H1 (cell line): ENCODE measurements at regions not wholly inside any gene's neighbourhood (a gene's known extent, or its start where the extent isn't known, plus 50 kb on each side); places are given as distances from the start of the nearest gene placed in this dataset.

Experiments
- CTCF ChIA-PET: fragments of 300-600 bp; sonication (Branson Sonifier 250); formaldehyde crosslinking; loops from one replicate; lab custom pipeline; 2021; ENCODE audit not compliant: partially characterized antibody; lab: Charles Lee
- POLR2A ChIA-PET: fragments of 300-600 bp; sonication (Branson Sonifier 250); formaldehyde crosslinking; loops from one replicate; lab custom pipeline; 2021; ENCODE audit warnings: inconsistent platforms; ENCODE audit not compliant: partially characterized antibody; lab: Charles Lee
- DNase-seq, 2 experiments: peaks; one replicate each; pipeline versions ENCODE4 v3.0.0 to v3.0.0-alpha.2; 2010 to 2022; ENCODE audit warnings: low spot score in 2 of 2, low read depth in 1 of 2, mixed read lengths in 1 of 2
- FAIRE-seq: peaks from 2 replicates; lab custom pipeline; 2011; peaks lifted over from hg19 to GRCh38; lab: Jason Lieb, UNC
- H2AFZ ChIP-seq: 2 replicates; pipeline ENCODE4 v1.8.1; 2012; ENCODE audit warnings: low read length, inconsistent platforms
- H2AK5ac ChIP-seq: 2 replicates; pipeline ENCODE4 v1.6.1; 2013; ENCODE audit warnings: low read depth, low read length
- H2BK120ac ChIP-seq: replicated peaks from 2 replicates; pipeline ENCODE3; 2013; ENCODE audit warnings: low read depth, low read length, inconsistent platforms
- H2BK12ac ChIP-seq: 2 replicates; pipeline ENCODE4 v1.6.1; 2013; ENCODE audit warnings: low read depth, low read length
- H2BK15ac ChIP-seq: 2 replicates; pipeline ENCODE4 v1.6.1; 2013; ENCODE audit warnings: low read length
- H2BK20ac ChIP-seq: 2 replicates; pipeline ENCODE4 v1.6.1; 2013; ENCODE audit warnings: low read length
- H2BK5ac ChIP-seq: 2 replicates; pipeline ENCODE4 v1.6.1; 2013; ENCODE audit warnings: low read depth, low read length
- H3K14ac ChIP-seq: 2 replicates; pipeline ENCODE4 v1.6.1; 2013; ENCODE audit warnings: inconsistent platforms; ENCODE audit not compliant: insufficient read length
- H3K18ac ChIP-seq: 2 replicates; pipeline ENCODE4 v1.6.1; 2013; ENCODE audit warnings: low read length; ENCODE audit errors: extremely low read depth
- H3K23ac ChIP-seq: 2 replicates; pipeline ENCODE4 v1.6.1; 2013; ENCODE audit warnings: inconsistent platforms; ENCODE audit not compliant: insufficient read length
- H3K23me2 ChIP-seq: 2 replicates; pipeline ENCODE4 v1.6.1; 2013; ENCODE audit warnings: low read depth, low read length
- H3K27ac ChIP-seq: 2 replicates; pipeline ENCODE4 v1.6.1; 2011; ENCODE audit warnings: low read depth, low read length, inconsistent platforms
- H3K27me3 ChIP-seq, 4 experiments: replicated peaks in 1 of 4; 1 replicate in 1 of 4; 2 replicates in 3 of 4; pipeline versions ENCODE4 v1.6.1 to v1.8.1; 2011 to 2013; ENCODE audit warnings: low read length in 3 of 4, mild to moderate bottlenecking in 3 of 4, inconsistent platforms in 2 of 4, mixed read lengths in 2 of 4, moderate library complexity in 1 of 4; ENCODE audit not compliant: control insufficient read depth in 3 of 4, insufficient read depth in 3 of 4; ENCODE audit errors: extremely low read depth in 1 of 4
- H3K36me3 ChIP-seq, 4 experiments: 2 replicates each; pipeline versions ENCODE4 v1.6.1 to v1.8.1; 2011 to 2013; ENCODE audit warnings: mild to moderate bottlenecking in 4 of 4, low read length in 3 of 4, moderate library complexity in 2 of 4, control low read depth in 1 of 4, inconsistent platforms in 1 of 4; ENCODE audit not compliant: insufficient read depth in 4 of 4, control insufficient read depth in 2 of 4
- H3K4ac ChIP-seq: replicated peaks from 2 replicates; pipeline ENCODE3; 2013; ENCODE audit warnings: low read length, low read depth, mixed read lengths, inconsistent platforms; ENCODE audit not compliant: insufficient read length
- H3K4me1 ChIP-seq, 4 experiments: replicated peaks in 1 of 4; 1 replicate in 1 of 4; 2 replicates in 3 of 4; pipeline versions ENCODE4 v1.6.1 to v1.8.1; 2011 to 2013; ENCODE audit warnings: low read length in 3 of 4, inconsistent platforms in 2 of 4, mixed read lengths in 1 of 4; ENCODE audit not compliant: insufficient read depth in 4 of 4, control insufficient read depth in 3 of 4
- H3K4me2 ChIP-seq, 2 experiments: 2 replicates each; pipeline versions ENCODE4 v1.6.1 to v1.8.1; 2011 to 2013; ENCODE audit warnings: low read depth in 2 of 2, low read length in 2 of 2, control low read depth in 1 of 2, inconsistent platforms in 1 of 2, mild to moderate bottlenecking in 1 of 2; ENCODE audit not compliant: insufficient read depth in 1 of 2
- H3K4me3 ChIP-seq, 4 experiments: fragments of 200-600, 300-600 bp in 1 of 4; sonication (generic), shearing (Covaris generic), sonication (Bioruptor Twin) in 1 of 4; 2 replicates each; pipeline versions ENCODE4 v1.5.1 to v1.8.1; 2011 to 2016; ENCODE audit warnings: low read length in 4 of 4, low read depth in 3 of 4, control low read depth in 2 of 4, inconsistent platforms in 2 of 4, mild to moderate bottlenecking in 2 of 4, mixed read lengths in 1 of 4, moderate library complexity in 1 of 4; ENCODE audit not compliant: insufficient read depth in 2 of 4; ENCODE audit errors: extremely low read depth in 1 of 4
- H3K56ac ChIP-seq: replicated peaks from 2 replicates; pipeline ENCODE3; 2013; ENCODE audit warnings: low read depth, mild to moderate bottlenecking, mixed read lengths, low read length, inconsistent platforms; ENCODE audit not compliant: insufficient read length
- H3K79me1 ChIP-seq: 2 replicates; pipeline ENCODE4 v1.6.1; 2013; ENCODE audit warnings: low read depth, low read length, control low read depth
- H3K79me2 ChIP-seq, 2 experiments: 2 replicates each; pipeline versions ENCODE4 v1.6.1 to v1.8.1; 2012 to 2013; ENCODE audit warnings: low read length in 2 of 2, mild to moderate bottlenecking in 2 of 2, inconsistent platforms in 1 of 2; ENCODE audit not compliant: insufficient read depth in 2 of 2, control insufficient read depth in 1 of 2
- H3K9ac ChIP-seq, 4 experiments: replicated peaks in 1 of 4; 1 replicate in 1 of 4; 2 replicates in 3 of 4; pipeline versions ENCODE4 v1.6.1 to v1.8.1; 2011 to 2013; ENCODE audit warnings: low read depth in 3 of 4, low read length in 3 of 4, control low read depth in 2 of 4, mild to moderate bottlenecking in 2 of 4, moderate library complexity in 2 of 4, inconsistent platforms in 1 of 4; ENCODE audit errors: extremely low read depth in 1 of 4
- H3K9me3 ChIP-seq, 2 experiments: 2 replicates each; pipeline versions ENCODE4 v1.6.1 to v1.8.1; 2012 to 2013; ENCODE audit warnings: mild to moderate bottlenecking in 2 of 2, moderate library complexity in 2 of 2, control low read depth in 1 of 2, inconsistent platforms in 1 of 2, low read depth in 1 of 2, low read length in 1 of 2, mixed read lengths in 1 of 2; ENCODE audit not compliant: insufficient read depth in 2 of 2
- H4K20me1 ChIP-seq, 2 experiments: replicated peaks in 1 of 2; 2 replicates each; pipeline versions ENCODE3 to v1.8.1; 2011 to 2013; ENCODE audit warnings: inconsistent platforms in 2 of 2, low read length in 2 of 2, mild to moderate bottlenecking in 1 of 2; ENCODE audit not compliant: insufficient read depth in 2 of 2, control insufficient read depth in 1 of 2
- H4K5ac ChIP-seq: 2 replicates; pipeline ENCODE4 v1.6.1; 2013; ENCODE audit warnings: low read length, low read depth, mixed read lengths, inconsistent platforms; ENCODE audit not compliant: insufficient read length
- H4K8ac ChIP-seq: 2 replicates; pipeline ENCODE4 v1.8.0; 2013; ENCODE audit warnings: mild to moderate bottlenecking, moderate library complexity, low read length, inconsistent platforms; ENCODE audit not compliant: insufficient read depth; ENCODE audit errors: extremely low read depth
- H4K91ac ChIP-seq: replicated peaks from 2 replicates; pipeline ENCODE3; 2013; ENCODE audit warnings: low read length, mixed read lengths, inconsistent platforms; ENCODE audit not compliant: insufficient read length
- BRCA1 ChIP-seq: IDR thresholded peaks from 2 replicates; pipeline ENCODE4 v1.6.1; 2012; ENCODE audit warnings: low read depth, low read length, improper control_type of control experiment
- CHD1 ChIP-seq: IDR thresholded peaks from 2 replicates; pipeline ENCODE4 v1.6.1; 2012; ENCODE audit warnings: low read depth, low read length, improper control_type of control experiment
- E2F6 ChIP-seq: IDR thresholded peaks from 2 replicates; pipeline ENCODE4 v1.6.1; 2012; ENCODE audit warnings: inconsistent platforms
- GABPA ChIP-seq: IDR thresholded peaks from 2 replicates; pipeline ENCODE4 v1.6.1; 2011; ENCODE audit warnings: mild to moderate bottlenecking, low read length, moderate library complexity, borderline replicate concordance; ENCODE audit not compliant: insufficient read depth
- HDAC2 ChIP-seq, 2 experiments: fragments of 300-600 bp in 1 of 2; sonication (generic) in 1 of 2; IDR thresholded peaks; 2 replicates each; pipeline ENCODE4 v1.6.1; 2011 to 2012; ENCODE audit warnings: low read depth in 2 of 2, low read length in 2 of 2, mild to moderate bottlenecking in 2 of 2, moderate library complexity in 2 of 2, borderline replicate concordance in 1 of 2, inconsistent platforms in 1 of 2
- MAFK ChIP-seq: IDR thresholded peaks from 2 replicates; pipeline ENCODE4 v1.6.1; 2012; ENCODE audit warnings: low read depth, mild to moderate bottlenecking, improper control_type of control experiment, low read length
- POU5F1 ChIP-seq: IDR thresholded peaks from 2 replicates; pipeline ENCODE4 v1.6.1; 2011; ENCODE audit warnings: low read depth, mild to moderate bottlenecking, low read length, moderate library complexity
- RAD21 ChIP-seq, 2 experiments: IDR thresholded peaks in 1 of 2; conservative IDR thresholded peaks in 1 of 2; 2 replicates each; pipeline ENCODE4 v1.6.1; 2011; ENCODE audit warnings: low read depth in 2 of 2, low read length in 2 of 2, improper control_type of control experiment in 1 of 2, inconsistent platforms in 1 of 2, mild to moderate bottlenecking in 1 of 2, moderate library complexity in 1 of 2
- RNF2 ChIP-seq: fragments of 200-900, 300-1000 bp; sonication (generic); IDR thresholded peaks from 2 replicates; pipeline ENCODE4 v1.7.1; 2016; ENCODE audit warnings: borderline replicate concordance, low read depth, mild to moderate bottlenecking, antibody characterized with exemption, low read length; ENCODE audit not compliant: poor library complexity, severe bottlenecking; ENCODE audit errors: missing control alignments
- WGBS, 2 experiments: shearing (Covaris generic) in 1 of 2; methylation state at CpG; one replicate each; pipeline versions ENCODE4 v1.1.6 to v1.1.7; 2013 to 2015; ENCODE audit warnings: low lambda C conversion rate in 2 of 2, mixed read lengths in 2 of 2, inconsistent platforms in 1 of 2, low coverage in 1 of 2, missing lambda C conversion rate in 1 of 2; ENCODE audit not compliant: insufficient replicate concordance in 2 of 2, insufficient coverage in 1 of 2, insufficient read length in 1 of 2; ENCODE audit errors: extremely low coverage in 1 of 2, missing lambda C conversion rate in 1 of 2; 5-methylcytosine and 5-hydroxymethylcytosine counted together
- TF ChIP-seq, protein P1 (sequence below): IDR thresholded peaks from 2 replicates; pipeline ENCODE4 v1.6.1; 2012; ENCODE audit warnings: low read length, inconsistent platforms
- TF ChIP-seq, protein P2 (sequence below): IDR thresholded peaks from 2 replicates; pipeline ENCODE4 v1.6.1; 2012; ENCODE audit warnings: inconsistent platforms

- H2BK12ac ChIP-seq: no peak overlapping the region
- no peak overlapping the region for H2BK5ac ChIP-seq
- ChIA-PET CTCF (no interaction called here), POLR2A (no interaction called here)
- H3K23me2 ChIP-seq: no peaks in the 10 kb centered on the region
- no peak overlapping the region for H3K4ac ChIP-seq
- H2AK5ac ChIP-seq: no peak overlapping the region
- no peak overlapping the region for H4K5ac ChIP-seq
- 90% methylated on average over 2 of the region's 2 CpGs; no CpG with 5 or more reads in 1 of the 2 experiments for WGBS, 2 experiments
- no peak overlapping the region for H2AFZ ChIP-seq
- H2BK15ac ChIP-seq: no peak overlapping the region
- H3K14ac ChIP-seq: no peak overlapping the region
- no peak overlapping the region for H3K23ac ChIP-seq
- H4K20me1 ChIP-seq: no peaks in the 10 kb centered on the region
- H3K36me3 ChIP-seq: no peaks in the 10 kb centered on the region
- no peak overlapping the region for H3K9ac ChIP-seq
- no peak overlapping the region for H3K27ac ChIP-seq
- H3K4me1 ChIP-seq: peaks cover 0 to 2% (median 0%) of the 10 kb centered on the region in 4 experiments; a peak in 1 of 7 replicates
- no peak for DNase-seq
- H3K9me3 ChIP-seq: no peaks in the 10 kb centered on the region
- no peak overlapping the region for H2BK20ac ChIP-seq
- no peaks in the 10 kb centered on the region for H3K27me3 ChIP-seq
- no peaks in the 10 kb centered on the region for H3K79me2 ChIP-seq
- no peak overlapping the region for H3K18ac ChIP-seq
- no peak overlapping the region for H3K4me2 ChIP-seq
- H3K79me1 ChIP-seq: no peaks in the 10 kb centered on the region
- H4K91ac ChIP-seq: no peak overlapping the region
- H4K8ac ChIP-seq: no peak overlapping the region
- H3K4me3 ChIP-seq: no peak overlapping the region
- FAIRE-seq: no peak
- H2BK120ac ChIP-seq: no peak overlapping the region
- H3K56ac ChIP-seq: no peak overlapping the region
- TF ChIP-seq RNF2 (no peak), GABPA (no peak), POU5F1 (no peak), RAD21 (IDR thresholded peaks at IDR 0.05 in 1 of 2, conservative IDR thresholded peaks at IDR 0.05 in 1 of 2; ENCODE audit: low read depth in 2 of 2, low read length in 2 of 2) (no peak), HDAC2 (IDR thresholded peaks at IDR 0.05; ENCODE audit: borderline replicate concordance in 1 of 2, low read depth in 2 of 2, low read length in 2 of 2) (no peak), E2F6 (no peak), MAFK (no peak), CHD1 (no peak), BRCA1 (no peak)
- TF ChIP-seq, protein P1, sequence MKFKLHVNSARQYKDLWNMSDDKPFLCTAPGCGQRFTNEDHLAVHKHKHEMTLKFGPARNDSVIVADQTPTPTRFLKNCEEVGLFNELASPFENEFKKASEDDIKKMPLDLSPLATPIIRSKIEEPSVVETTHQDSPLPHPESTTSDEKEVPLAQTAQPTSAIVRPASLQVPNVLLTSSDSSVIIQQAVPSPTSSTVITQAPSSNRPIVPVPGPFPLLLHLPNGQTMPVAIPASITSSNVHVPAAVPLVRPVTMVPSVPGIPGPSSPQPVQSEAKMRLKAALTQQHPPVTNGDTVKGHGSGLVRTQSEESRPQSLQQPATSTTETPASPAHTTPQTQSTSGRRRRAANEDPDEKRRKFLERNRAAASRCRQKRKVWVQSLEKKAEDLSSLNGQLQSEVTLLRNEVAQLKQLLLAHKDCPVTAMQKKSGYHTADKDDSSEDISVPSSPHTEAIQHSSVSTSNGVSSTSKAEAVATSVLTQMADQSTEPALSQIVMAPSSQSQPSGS: no peak
- TF ChIP-seq, protein P2, sequence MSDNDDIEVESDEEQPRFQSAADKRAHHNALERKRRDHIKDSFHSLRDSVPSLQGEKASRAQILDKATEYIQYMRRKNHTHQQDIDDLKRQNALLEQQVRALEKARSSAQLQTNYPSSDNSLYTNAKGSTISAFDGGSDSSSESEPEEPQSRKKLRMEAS: no peak
Measured at GRCh38 chr13:61831026-61831425, 415.4 kb upstream of the PCDH20 start.
